Adipocyte (in vitro differentiated cells): ENCODE measurements at regions not wholly inside any gene's neighbourhood (a gene's known extent, or its start where the extent isn't known, plus 50 kb on each side); places are given as distances from the start of the nearest gene placed in this dataset.
"Not testable (repeated sequence)": the region's sequence is repeated elsewhere in the genome, so short reads cannot be mapped to it uniquely, and the experiment has no call there.

Source experiments
- DNase-seq: peaks from one replicate; pipeline ENCODE4 v3.0.0-alpha.2; 2015; ENCODE audit warnings: low read depth
- H3K27me3 ChIP-seq: replicated peaks from 2 replicates; pipeline ENCODE4 v1.7.0; 2013; ENCODE audit warnings: mild to moderate bottlenecking, low read length, moderate library complexity; ENCODE audit not compliant: control insufficient read depth, insufficient read depth
- H3K36me3 ChIP-seq: 2 replicates; pipeline ENCODE4 v1.7.0; 2013; ENCODE audit warnings: low read length, mild to moderate bottlenecking, moderate library complexity; ENCODE audit not compliant: control insufficient read depth, insufficient read depth, severe bottlenecking
- H3K4me1 ChIP-seq: 2 replicates; pipeline ENCODE4 v1.7.0; 2013; ENCODE audit warnings: mild to moderate bottlenecking, low read length, moderate library complexity; ENCODE audit not compliant: control insufficient read depth, insufficient read depth
- H3K4me3 ChIP-seq: 2 replicates; pipeline ENCODE4 v1.7.0; 2013; ENCODE audit warnings: mild to moderate bottlenecking, low read length, moderate library complexity
- H3K9ac ChIP-seq: 2 replicates; pipeline ENCODE4 v1.7.0; 2013; ENCODE audit warnings: mild to moderate bottlenecking, low read length, moderate library complexity
- H3K9me3 ChIP-seq: 2 replicates; pipeline ENCODE4 v1.7.0; 2013; ENCODE audit warnings: mild to moderate bottlenecking, low read length, moderate library complexity; ENCODE audit not compliant: control insufficient read depth

- Histone ChIP-seq H3K36me3 (no peaks in the 10 kb centered on the region), H3K9me3 (no peaks in the 10 kb centered on the region), H3K4me1 (no peaks in the 10 kb centered on the region), H3K9ac (no peak overlapping the region), H3K4me3 (no peak overlapping the region), H3K27me3 (no peaks in the 10 kb centered on the region)
- DNase-seq, result no peak
Measured at GRCh38 chr6:86148586-86148985, 505.9 kb upstream of the SYNCRIP start.

GRCh38 chr6:86147859-86148258, 505.2 kb upstream of the SYNCRIP start:
- no peak overlapping the region for H3K4me3 ChIP-seq
- no peaks in the 10 kb centered on the region for H3K4me1 ChIP-seq
- no peaks in the 10 kb centered on the region for H3K27me3 ChIP-seq
- no peak for DNase-seq
- no peaks in the 10 kb centered on the region for H3K9me3 ChIP-seq
- H3K36me3 ChIP-seq, result no peaks in the 10 kb centered on the region
- no peak overlapping the region for H3K9ac ChIP-seq

- DNase-seq, result no peak
- no peak overlapping the region for H3K4me3 ChIP-seq
- no peaks in the 10 kb centered on the region for H3K9me3 ChIP-seq
- no peaks in the 10 kb centered on the region for H3K27me3 ChIP-seq
- H3K9ac ChIP-seq, result no peak overlapping the region
- H3K4me1 ChIP-seq, result no peaks in the 10 kb centered on the region
- no peaks in the 10 kb centered on the region for H3K36me3 ChIP-seq
Measured at GRCh38 chr6:86147311-86147710, 504.6 kb upstream of the SYNCRIP start.

GRCh38 chr6:86146751-86147150, 504.1 kb upstream of the SYNCRIP start:
- H3K9ac ChIP-seq, result not testable (repeated sequence)

GRCh38 chr6:86142326-86142725, 499.6 kb upstream of the SYNCRIP start:
- no peak overlapping the region for H3K4me3 ChIP-seq
- H3K4me1 ChIP-seq, result no peaks in the 10 kb centered on the region
- no peak overlapping the region for H3K9ac ChIP-seq
- DNase-seq, result no peak
- no peaks in the 10 kb centered on the region for H3K27me3 ChIP-seq
- no peaks in the 10 kb centered on the region for H3K9me3 ChIP-seq
- no peaks in the 10 kb centered on the region for H3K36me3 ChIP-seq

More at GRCh38 chr6:86146751-86147150, 504.1 kb upstream of the SYNCRIP start:
- DNase-seq, H3K4me3 ChIP-seq, H3K36me3 ChIP-seq, H3K4me1 ChIP-seq, H3K27me3 ChIP-seq, H3K9me3 ChIP-seq: not testable (repeated sequence)

GRCh38 chr6:86128130-86128814, 485.6 kb upstream of the SYNCRIP start:
- no peaks in the 10 kb centered on the region for H3K27me3 ChIP-seq
- no peaks in the 10 kb centered on the region for H3K4me1 ChIP-seq
- H3K9me3 ChIP-seq, result peaks cover 3% of the 10 kb centered on the region
- no peaks in the 10 kb centered on the region for H3K36me3 ChIP-seq
- DNase-seq, result no peak
- H3K4me3 ChIP-seq, result no peak overlapping the region
- H3K9ac ChIP-seq, result no peak overlapping the region

GRCh38 chr6:86122086-86122485, 479.4 kb upstream of the SYNCRIP start:
- no peak for DNase-seq
- no peak overlapping the region for H3K9ac ChIP-seq
- no peaks in the 10 kb centered on the region for H3K27me3 ChIP-seq
- H3K9me3 ChIP-seq, result no peaks in the 10 kb centered on the region
- no peaks in the 10 kb centered on the region for H3K4me1 ChIP-seq
- no peaks in the 10 kb centered on the region for H3K36me3 ChIP-seq
- H3K4me3 ChIP-seq, result no peak overlapping the region

GRCh38 chr6:86118271-86118670, 475.6 kb upstream of the SYNCRIP start:
- Histone ChIP-seq H3K27me3 (no peaks in the 10 kb centered on the region), H3K9ac (no peak overlapping the region), H3K9me3 (no peaks in the 10 kb centered on the region), H3K36me3 (no peaks in the 10 kb centered on the region), H3K4me3 (no peak overlapping the region), H3K4me1 (no peaks in the 10 kb centered on the region)
- no peak for DNase-seq

GRCh38 chr6:86107985-86108384, 465.3 kb upstream of the SYNCRIP start:
- H3K4me3 ChIP-seq, result no peak overlapping the region
- no peaks in the 10 kb centered on the region for H3K36me3 ChIP-seq
- DNase-seq, result no peak
- H3K9ac ChIP-seq, result no peak overlapping the region
- no peaks in the 10 kb centered on the region for H3K27me3 ChIP-seq
- peaks cover 18% of the 10 kb centered on the region for H3K9me3 ChIP-seq
- no peaks in the 10 kb centered on the region for H3K4me1 ChIP-seq

GRCh38 chr6:86087954-86088353, 445.3 kb upstream of the SYNCRIP start:
- Histone ChIP-seq H3K27me3 (no peaks in the 10 kb centered on the region), H3K36me3 (no peaks in the 10 kb centered on the region), H3K9me3 (peaks cover 27% of the 10 kb centered on the region), H3K4me3 (no peak overlapping the region), H3K4me1 (no peaks in the 10 kb centered on the region), H3K9ac (no peak overlapping the region)
- DNase-seq, result no peak

GRCh38 chr6:86079938-86080337, 437.3 kb upstream of the SYNCRIP start:
- H3K27me3 ChIP-seq, result no peaks in the 10 kb centered on the region
- no peaks in the 10 kb centered on the region for H3K4me1 ChIP-seq
- no peak for DNase-seq
- no peak overlapping the region for H3K4me3 ChIP-seq
- no peaks in the 10 kb centered on the region for H3K36me3 ChIP-seq
- H3K9ac ChIP-seq, result no peak overlapping the region
- H3K9me3 ChIP-seq, result peaks cover 12% of the 10 kb centered on the region

GRCh38 chr6:86070151-86070550, 427.5 kb upstream of the SYNCRIP start:
- Histone ChIP-seq H3K4me1 (no peaks in the 10 kb centered on the region), H3K27me3 (no peaks in the 10 kb centered on the region), H3K9me3 (peaks cover 2% of the 10 kb centered on the region), H3K36me3 (no peaks in the 10 kb centered on the region), H3K4me3 (no peak overlapping the region), H3K9ac (no peak overlapping the region)
- no peak for DNase-seq
